Activated CD4-positive, alpha-beta T cell treated with anti-CD3 and anti-CD28 coated beads, Interleukin-2, amount 10 ng/mL, durations not matched to agents 7 days and 5 days (primary cell): ENCODE measurements at regions not wholly inside any gene's neighbourhood (a gene's known extent, or its start where the extent isn't known, plus 50 kb on each side); places are given as distances from the start of the nearest gene placed in this dataset.
"Not testable (repeated sequence)": the region's sequence is repeated elsewhere in the genome, so short reads cannot be mapped to it uniquely, and the experiment has no call there.

Experiments
- CTCF ChIA-PET: fragments of 350-600 bp; sonication (Branson Sonifier 250); formaldehyde crosslinking; loops from one replicate; lab custom pipeline; 2021; ENCODE audit warnings: antibody characterized with exemption; lab: Charles Lee
- POLR2A ChIA-PET: fragments of 350-600 bp; sonication (Branson Sonifier 250); formaldehyde crosslinking; loops from one replicate; lab custom pipeline; 2021; ENCODE audit warnings: antibody characterized with exemption; lab: Charles Lee
- DNase-seq: peaks from one replicate; pipeline ENCODE4 v3.0.0-alpha.2; 2020
- H3K27ac Mint-ChIP-seq: one replicate; pipeline ENCODE4 v1.8.0; 2021; ENCODE audit warnings: mild to moderate bottlenecking, moderate library complexity, mixed read lengths
- H3K27me3 Mint-ChIP-seq: one replicate; pipeline ENCODE4 v1.8.0; 2021; ENCODE audit warnings: mixed read lengths
- H3K36me3 Mint-ChIP-seq: one replicate; pipeline ENCODE4 v1.8.0; 2021; ENCODE audit warnings: low read depth, mixed read lengths
- H3K4me1 Mint-ChIP-seq: one replicate; pipeline ENCODE4 v1.8.0; 2021; ENCODE audit warnings: mixed read lengths
- H3K4me3 Mint-ChIP-seq: one replicate; pipeline ENCODE4 v1.8.0; 2021; ENCODE audit warnings: mild to moderate bottlenecking, moderate library complexity, mixed read lengths
- H3K9me3 Mint-ChIP-seq: one replicate; pipeline ENCODE4 v1.8.0; 2021; ENCODE audit warnings: mixed read lengths

- H3K4me3 Mint-ChIP-seq = no peak overlapping the region
- POLR2A ChIA-PET = no interaction called here
- no peak for DNase-seq
- no peaks in the 10 kb centered on the region for H3K9me3 Mint-ChIP-seq
- CTCF ChIA-PET = no interaction called here
- no peak overlapping the region for H3K27ac Mint-ChIP-seq
- peaks cover 4% of the 10 kb centered on the region for H3K27me3 Mint-ChIP-seq
- H3K4me1 Mint-ChIP-seq = peaks cover 24% of the 10 kb centered on the region
- H3K36me3 Mint-ChIP-seq = no peaks in the 10 kb centered on the region
These were observed 148.3 kb upstream of the ALKAL2 start for GRCh38 chr2:436205-436604.

DNA sequence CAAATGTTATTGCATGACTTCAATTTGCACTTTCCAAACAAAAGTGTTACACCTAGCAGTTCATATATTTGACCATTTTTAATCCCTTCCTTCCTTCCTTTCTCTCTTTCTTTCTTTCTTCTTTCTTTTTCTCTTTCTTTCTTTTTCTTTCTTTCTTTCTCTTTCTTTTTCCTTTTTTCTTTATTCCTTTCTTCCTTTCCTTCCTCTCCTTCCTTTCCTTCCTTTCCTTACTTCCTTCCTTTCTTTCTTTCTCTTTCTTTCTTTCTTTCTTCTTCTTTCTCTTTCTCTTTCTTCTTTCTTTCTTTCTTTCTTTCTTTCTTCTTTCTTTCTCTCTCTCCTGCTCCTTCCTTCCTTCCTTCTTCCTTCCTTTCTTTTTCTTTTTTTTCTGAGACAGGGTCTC, 146.7 kb upstream of the ALKAL2 start:
- H3K36me3 Mint-ChIP-seq = peaks cover 2% of the 10 kb centered on the region
- CTCF ChIA-PET = interaction anchor here (0.7 kb wide), 1 partner anchor 11 kb away, joined by 3 read pairs; no protein-coding TSS in a partner anchor
- H3K9me3 Mint-ChIP-seq = no peaks in the 10 kb centered on the region
- POLR2A ChIA-PET = no interaction called here
- peaks cover 4% of the 10 kb centered on the region for H3K27me3 Mint-ChIP-seq
- H3K27ac Mint-ChIP-seq = no peak overlapping the region
- no peak overlapping the region for H3K4me3 Mint-ChIP-seq
- no peak for DNase-seq
- H3K4me1 Mint-ChIP-seq = peaks cover 40% of the 10 kb centered on the region

DNA sequence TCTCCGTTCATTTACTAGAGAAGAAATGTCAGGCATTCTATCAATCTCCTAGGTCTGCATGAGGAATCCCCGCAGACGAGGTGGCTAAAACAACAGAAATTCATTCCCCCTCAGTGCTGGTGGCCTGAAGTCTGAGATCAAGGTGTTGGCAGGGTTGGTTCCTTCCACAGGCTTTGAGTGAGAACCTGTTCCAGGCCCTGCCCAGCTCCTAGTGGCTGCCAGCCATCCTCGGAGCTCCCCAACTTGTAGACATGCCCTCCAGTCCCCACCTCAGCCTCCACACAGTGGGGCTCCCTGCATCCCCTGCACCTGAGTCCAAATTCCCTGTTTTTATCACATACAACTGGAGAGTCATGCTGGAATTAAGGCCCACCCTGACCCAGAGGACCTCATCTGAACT, 145.3 kb upstream of the ALKAL2 start:
- no peaks in the 10 kb centered on the region for H3K9me3 Mint-ChIP-seq
- no peak overlapping the region for H3K4me3 Mint-ChIP-seq
- H3K27me3 Mint-ChIP-seq = peaks cover 4% of the 10 kb centered on the region
- ChIA-PET CTCF (interaction anchor here (1.8 kb wide), 1 partner anchor 10 kb away, joined by 6 read pairs; no protein-coding TSS in a partner anchor), POLR2A (no interaction called here)
- no peak for DNase-seq
- no peak overlapping the region for H3K27ac Mint-ChIP-seq
- peaks cover 42% of the 10 kb centered on the region for H3K4me1 Mint-ChIP-seq
- peaks cover 2% of the 10 kb centered on the region for H3K36me3 Mint-ChIP-seq

DNA sequence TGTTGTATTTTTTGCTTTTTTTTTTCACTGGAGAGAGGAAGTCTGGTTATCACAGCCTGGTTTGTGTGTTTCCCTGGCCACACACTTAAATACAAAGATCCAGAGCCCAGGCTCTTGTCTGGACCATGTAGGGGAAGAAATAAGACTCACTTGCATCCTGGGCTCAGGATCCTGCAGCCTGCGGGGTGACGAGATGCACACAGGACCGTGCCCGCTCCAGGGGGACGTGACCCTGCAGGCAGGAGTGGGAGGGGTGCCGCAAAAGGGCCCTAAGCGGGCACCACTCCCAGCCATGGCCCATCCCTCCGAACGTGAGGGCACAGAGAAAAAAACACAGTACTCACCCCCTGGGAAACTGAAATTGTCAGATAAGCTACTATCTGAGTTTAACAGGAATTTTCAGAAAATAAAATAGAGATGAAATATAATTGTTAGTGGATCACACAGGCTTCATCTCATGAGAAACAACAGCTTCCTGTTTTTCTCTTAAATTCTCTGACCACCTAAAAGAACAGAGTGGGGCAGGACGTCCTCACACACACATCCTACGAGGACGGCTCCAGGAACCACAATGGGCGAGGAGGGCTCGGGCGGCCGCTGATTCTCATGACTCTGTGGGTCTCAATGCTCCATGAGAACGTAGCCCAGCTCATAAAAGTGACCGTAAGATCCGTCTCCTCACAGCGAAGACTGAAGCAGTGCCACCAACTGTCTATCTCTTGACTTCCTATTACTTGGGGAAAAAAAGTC, 142.6 kb upstream of the ALKAL2 start:
- Mint-ChIP-seq H3K36me3 (peaks cover 2% of the 10 kb centered on the region), H3K27ac (peak overlapping the region; percentile 93), H3K9me3 (no peaks in the 10 kb centered on the region), H3K27me3 (peaks cover 2% of the 10 kb centered on the region), H3K4me3 (peak overlapping the region; percentile 53), H3K4me1 (peaks cover 28% of the 10 kb centered on the region)
- CTCF ChIA-PET = interaction anchor here (1.0 kb wide), 1 partner anchor 72 kb away, joined by 3 read pairs; no protein-coding TSS in a partner anchor
- POLR2A ChIA-PET = no interaction called here
- DNase-seq = no peak

GRCh38 chr2:429575-430254, 141.8 kb upstream of the ALKAL2 start:
- CTCF ChIA-PET = interaction anchor here (1.0 kb wide), 1 partner anchor 73 kb away, joined by 3 read pairs; no protein-coding TSS in a partner anchor

GRCh38 chr2:429142-429541, 141.3 kb upstream of the ALKAL2 start:
- ChIA-PET POLR2A (no interaction called here), CTCF (no interaction called here)
- Mint-ChIP-seq H3K4me3 (no peak overlapping the region), H3K27me3 (peaks cover 2% of the 10 kb centered on the region), H3K36me3 (peaks cover 2% of the 10 kb centered on the region), H3K27ac (peak overlapping the region; percentile 93), H3K9me3 (no peaks in the 10 kb centered on the region), H3K4me1 (peaks cover 25% of the 10 kb centered on the region)
- no peak for DNase-seq

More at GRCh38 chr2:429575-430254, 141.8 kb upstream of the ALKAL2 start:
- peak overlapping the region; percentile 53 for H3K4me3 Mint-ChIP-seq
- POLR2A ChIA-PET = no interaction called here
- H3K27me3 Mint-ChIP-seq = peaks cover 2% of the 10 kb centered on the region
- no peaks in the 10 kb centered on the region for H3K9me3 Mint-ChIP-seq
- peaks cover 26% of the 10 kb centered on the region for H3K4me1 Mint-ChIP-seq
- DNase-seq = peak; percentile 35
- H3K36me3 Mint-ChIP-seq = peaks cover 2% of the 10 kb centered on the region
- peak overlapping the region; percentile 93 for H3K27ac Mint-ChIP-seq

DNA sequence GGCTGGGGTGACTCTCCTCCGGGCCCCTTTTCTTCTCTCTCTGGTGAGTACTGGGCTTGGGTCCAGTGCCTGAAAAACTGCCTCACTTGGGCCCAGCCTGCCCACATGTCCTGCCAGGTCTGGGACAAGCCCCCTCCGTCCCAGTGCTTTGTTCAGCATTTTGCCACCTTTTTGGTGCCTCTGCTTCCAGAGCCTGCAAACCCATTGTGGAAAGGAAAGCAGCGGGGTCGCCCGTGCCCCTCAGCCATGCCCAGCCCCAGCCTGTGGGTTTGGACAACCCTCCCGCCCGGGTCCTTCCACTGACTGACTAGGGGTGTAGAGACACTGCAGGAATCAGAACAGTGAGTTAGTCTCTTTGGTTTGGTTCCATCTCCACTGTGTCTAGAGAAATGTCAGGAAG, 140.7 kb upstream of the ALKAL2 start:
- ChIA-PET CTCF (no interaction called here), POLR2A (no interaction called here)
- DNase-seq = no peak

GRCh38 chr2:426696-427095, 138.8 kb upstream of the ALKAL2 start:
- H3K9me3 Mint-ChIP-seq, POLR2A ChIA-PET, H3K4me3 Mint-ChIP-seq, H3K27me3 Mint-ChIP-seq, DNase-seq, H3K27ac Mint-ChIP-seq, H3K36me3 Mint-ChIP-seq, CTCF ChIA-PET: not testable (repeated sequence)
- H3K4me1 Mint-ChIP-seq = peaks cover 25% of the 10 kb centered on the region

More for the DNA sequence above, 140.7 kb upstream of the ALKAL2 start:
- Mint-ChIP-seq H3K9me3 (no peaks in the 10 kb centered on the region), H3K27ac (no peak overlapping the region), H3K4me1 (peaks cover 25% of the 10 kb centered on the region), H3K4me3 (no peak overlapping the region), H3K36me3 (peaks cover 2% of the 10 kb centered on the region), H3K27me3 (peaks cover 2% of the 10 kb centered on the region)

DNA sequence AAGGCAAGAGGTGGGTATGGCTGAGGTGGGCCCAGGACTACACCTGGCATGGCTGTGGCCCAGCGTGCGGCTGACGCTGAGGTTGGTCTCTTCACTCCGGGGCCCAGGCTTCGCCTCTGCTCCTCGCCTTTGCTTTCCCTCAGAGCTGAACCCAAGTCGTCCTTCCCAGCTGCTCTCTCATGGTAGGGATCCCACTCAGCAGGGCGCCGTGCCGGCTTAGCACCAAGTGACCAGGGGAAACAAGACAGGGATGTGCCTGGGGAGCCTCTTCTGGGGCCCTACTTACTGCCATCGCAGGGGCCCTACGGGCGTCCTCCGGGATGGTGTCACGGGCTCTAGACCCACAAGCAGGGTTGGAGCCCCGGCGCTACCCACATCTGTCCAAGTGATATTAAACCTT, 138.1 kb upstream of the ALKAL2 start:
- no peak for DNase-seq
- Mint-ChIP-seq H3K27me3 (peaks cover 2% of the 10 kb centered on the region), H3K36me3 (peaks cover 2% of the 10 kb centered on the region), H3K27ac (no peak overlapping the region), H3K9me3 (no peaks in the 10 kb centered on the region), H3K4me1 (peaks cover 22% of the 10 kb centered on the region), H3K4me3 (no peak overlapping the region)
- POLR2A ChIA-PET = no interaction called here
- CTCF ChIA-PET = no interaction called here

- Mint-ChIP-seq H3K27me3 (peaks cover 2% of the 10 kb centered on the region), H3K36me3 (peaks cover 2% of the 10 kb centered on the region), H3K9me3 (no peaks in the 10 kb centered on the region), H3K27ac (no peak overlapping the region), H3K4me3 (no peak overlapping the region), H3K4me1 (peaks cover 15% of the 10 kb centered on the region)
- ChIA-PET CTCF (no interaction called here), POLR2A (no interaction called here)
- DNase-seq = no peak
These were observed 137.4 kb upstream of the ALKAL2 start for GRCh38 chr2:425243-425642.

- CTCF ChIA-PET = interaction anchor here (2.2 kb wide), 1 partner anchor 8 kb away, joined by 6 read pairs; no protein-coding TSS in a partner anchor
- POLR2A ChIA-PET = no interaction called here
- H3K9me3 Mint-ChIP-seq = no peaks in the 10 kb centered on the region
These were observed 136.6 kb upstream of the ALKAL2 start for GRCh38 chr2:424306-425171.

GRCh38 chr2:423479-423878, 135.6 kb upstream of the ALKAL2 start:
- H3K9me3 Mint-ChIP-seq = no peaks in the 10 kb centered on the region
- no peak overlapping the region for H3K4me3 Mint-ChIP-seq
- peaks cover 3% of the 10 kb centered on the region for H3K4me1 Mint-ChIP-seq
- CTCF ChIA-PET = interaction anchor here (0.6 to 2.2 kb wide), 2 partner anchors 9 to 12 kb away, joined by 3 to 6 read pairs; no protein-coding TSS in a partner anchor
- no peak overlapping the region for H3K27ac Mint-ChIP-seq
- no peaks in the 10 kb centered on the region for H3K36me3 Mint-ChIP-seq
- H3K27me3 Mint-ChIP-seq = peaks cover 6% of the 10 kb centered on the region
- POLR2A ChIA-PET = no interaction called here
- DNase-seq = no peak

More at GRCh38 chr2:424306-425171, 136.6 kb upstream of the ALKAL2 start:
- no peak for DNase-seq
- Mint-ChIP-seq H3K4me1 (peaks cover 10% of the 10 kb centered on the region), H3K36me3 (no peaks in the 10 kb centered on the region), H3K27me3 (peaks cover 2% of the 10 kb centered on the region), H3K4me3 (no peak overlapping the region), H3K27ac (no peak overlapping the region)
